IMR-90 (cell line): ENCODE measurements at regions not wholly inside any gene's neighbourhood (a gene's known extent, or its start where the extent isn't known, plus 50 kb on each side); places are given as distances from the start of the nearest gene placed in this dataset.

Source experiments
- ATAC-seq: fragments of 200-7000 bp; cut with Tn5 transposase; 2 replicates; pipeline ENCODE4 v1.9.1; 2020; ENCODE audit warnings: low read depth, mild to moderate bottlenecking, moderate library complexity
- BruUV-seq: library from RNA; stranded (reverse); fragments of 400-500 nt; replicated peaks from 2 replicates; lab custom pipeline; 2021; lab: Mats Ljungman, UMichigan
- CTCF ChIA-PET: fragments of 300-600 bp; formaldehyde crosslinking; extraction: SDS; loops from one replicate; lab custom pipeline; 2021; ENCODE audit warnings: antibody characterized with exemption; lab: Yijun Ruan, JAX
- POLR2A ChIA-PET: fragments of 300-600 bp; sonication (Branson Sonifier 250); formaldehyde crosslinking; loops from one replicate; lab custom pipeline; 2022; ENCODE audit warnings: antibody characterized with exemption; ENCODE audit not compliant: unreplicated experiment; lab: Charles Lee
- DNase-seq: peaks from one replicate; pipeline ENCODE4 v3.0.0; 2013
- H2AFZ ChIP-seq: replicated peaks from 2 replicates; pipeline ENCODE3; 2013; ENCODE audit warnings: low read length, mild to moderate bottlenecking; ENCODE audit not compliant: poor library complexity
- H2AK5ac ChIP-seq: 2 replicates; pipeline ENCODE4 v1.6.1; 2013; ENCODE audit warnings: low read depth, low read length, inconsistent platforms
- H2AK9ac ChIP-seq: replicated peaks from 2 replicates; pipeline ENCODE3; 2013; ENCODE audit warnings: mild to moderate bottlenecking, low read depth, low read length, moderate library complexity; ENCODE audit not compliant: poor library complexity
- H2BK120ac ChIP-seq: 2 replicates; pipeline ENCODE4 v1.6.1; 2013; ENCODE audit warnings: low read depth, low read length, inconsistent platforms
- H2BK15ac ChIP-seq: 3 replicates; pipeline ENCODE4 v1.6.1; 2013; ENCODE audit warnings: low read depth, low read length, inconsistent platforms
- H2BK20ac ChIP-seq: 2 replicates; pipeline ENCODE4 v1.6.1; 2013; ENCODE audit warnings: low read depth, mild to moderate bottlenecking, inconsistent platforms, low read length, moderate library complexity
- H2BK5ac ChIP-seq: 2 replicates; pipeline ENCODE4 v1.6.1; 2013; ENCODE audit warnings: mild to moderate bottlenecking, low read depth, low read length, inconsistent platforms; ENCODE audit not compliant: poor library complexity, severe bottlenecking
- H3K14ac ChIP-seq: replicated peaks from 2 replicates; pipeline ENCODE4 v1.6.1; 2013; ENCODE audit warnings: low read depth, low read length, inconsistent platforms
- H3K18ac ChIP-seq: 2 replicates; pipeline ENCODE4 v1.6.1; 2013; ENCODE audit warnings: low read depth, low read length, control low read depth
- H3K23ac ChIP-seq: 2 replicates; pipeline ENCODE4 v1.6.1; 2013; ENCODE audit warnings: low read depth, low read length, inconsistent platforms
- H3K27ac ChIP-seq: 2 replicates; pipeline ENCODE4 v1.5.1; 2013; ENCODE audit warnings: mild to moderate bottlenecking, control low read depth, low read length; ENCODE audit not compliant: insufficient read depth
- H3K27me3 ChIP-seq: 2 replicates; pipeline ENCODE4 v1.6.1; 2013; ENCODE audit warnings: low read length; ENCODE audit not compliant: control insufficient read depth, insufficient read depth
- H3K36me3 ChIP-seq: 2 replicates; pipeline ENCODE4 v1.6.1; 2013; ENCODE audit warnings: low read length, mixed read lengths; ENCODE audit not compliant: control insufficient read depth, insufficient read depth
- H3K4ac ChIP-seq: 2 replicates; pipeline ENCODE4 v1.6.1; 2013; ENCODE audit warnings: low read depth, low read length, inconsistent platforms
- H3K4me1 ChIP-seq: 2 replicates; pipeline ENCODE4 v1.6.1; 2013; ENCODE audit warnings: low read length, mixed read lengths; ENCODE audit not compliant: control insufficient read depth, insufficient read depth
- H3K4me2 ChIP-seq: 2 replicates; pipeline ENCODE4 v1.6.1; 2013; ENCODE audit warnings: low read depth, mild to moderate bottlenecking, control low read depth, low read length, moderate library complexity
- H3K4me3 ChIP-seq: 2 replicates; pipeline ENCODE4 v1.5.1; 2013; ENCODE audit warnings: low read depth, mild to moderate bottlenecking, control low read depth, low read length, moderate library complexity; ENCODE audit not compliant: insufficient read depth
- H3K56ac ChIP-seq: 2 replicates; pipeline ENCODE4 v1.6.1; 2013; ENCODE audit warnings: low read length, inconsistent platforms; ENCODE audit not compliant: insufficient read depth; ENCODE audit errors: extremely low read depth
- H3K79me1 ChIP-seq, 2 experiments: 2 replicates each; pipeline ENCODE4 v1.6.1; 2013; ENCODE audit warnings: low read length in 2 of 2, inconsistent platforms in 1 of 2, low read depth in 1 of 2
- H3K9ac ChIP-seq: 2 replicates; pipeline ENCODE4 v1.6.1; 2013; ENCODE audit warnings: low read depth, low read length, control low read depth
- H3K9me1 ChIP-seq: 2 replicates; pipeline ENCODE4 v1.6.1; 2013; ENCODE audit warnings: low read length, inconsistent platforms; ENCODE audit not compliant: insufficient read depth
- H3K9me3 ChIP-seq: 2 replicates; pipeline ENCODE4 v1.6.1; 2013; ENCODE audit warnings: low read length; ENCODE audit not compliant: control insufficient read depth, insufficient read depth
- H4K20me1 ChIP-seq: 2 replicates; pipeline ENCODE4 v1.6.1; 2013; ENCODE audit warnings: low read length, inconsistent platforms; ENCODE audit not compliant: insufficient read depth
- H4K5ac ChIP-seq: 2 replicates; pipeline ENCODE4 v1.6.1; 2013; ENCODE audit warnings: mild to moderate bottlenecking, low read depth, low read length, control low read depth
- H4K8ac ChIP-seq, 2 experiments: 2 replicates each; pipeline ENCODE4 v1.6.1; 2013; ENCODE audit warnings: low read depth in 2 of 2, low read length in 2 of 2, control low read depth in 1 of 2, inconsistent platforms in 1 of 2
- H4K91ac ChIP-seq: 2 replicates; pipeline ENCODE4 v1.6.1; 2013; ENCODE audit warnings: low read depth, low read length, inconsistent platforms; ENCODE audit not compliant: insufficient read depth
- BHLHE40 ChIP-seq: fragments of 150-350 bp; IDR thresholded peaks from 2 replicates; pipeline ENCODE4 v1.6.1; 2016; ENCODE audit warnings: mild to moderate bottlenecking, low read depth, low read length
- CEBPB ChIP-seq: IDR thresholded peaks from 2 replicates; pipeline ENCODE4 v1.6.1; 2012; ENCODE audit warnings: low read depth, low read length, improper control_type of control experiment
- CHD1 ChIP-seq: IDR thresholded peaks from 2 replicates; pipeline ENCODE4 v1.6.1; 2012; ENCODE audit warnings: low read depth, low read length, improper control_type of control experiment
- CTCF ChIP-seq: conservative IDR thresholded peaks from 2 replicates; pipeline ENCODE4 v1.5.1; 2012; ENCODE audit warnings: mild to moderate bottlenecking, low read depth, low read length, improper control_type of control experiment
- ELK1 ChIP-seq: fragments of 150-350 bp; IDR thresholded peaks from 2 replicates; pipeline ENCODE4 v1.6.1; 2016; ENCODE audit warnings: low read depth, mild to moderate bottlenecking, low read length, moderate library complexity, borderline replicate concordance
- FOS ChIP-seq: fragments of 150-350 bp; IDR thresholded peaks from 2 replicates; pipeline ENCODE4 v1.6.1; 2016; ENCODE audit warnings: low read depth, low read length
- MAFK ChIP-seq: IDR thresholded peaks from 2 replicates; pipeline ENCODE4 v1.6.1; 2012; ENCODE audit warnings: low read depth, low read length, improper control_type of control experiment
- MAZ ChIP-seq: IDR thresholded peaks from 2 replicates; pipeline ENCODE4 v1.6.1; 2012; ENCODE audit warnings: low read depth, mild to moderate bottlenecking, low read length, improper control_type of control experiment, moderate library complexity, borderline replicate concordance
- MXI1 ChIP-seq: IDR thresholded peaks from 2 replicates; pipeline ENCODE4 v1.6.1; 2012; ENCODE audit warnings: low read depth, mild to moderate bottlenecking, low read length, moderate library complexity, borderline replicate concordance
- NFE2L2 ChIP-seq: fragments of 150-350 bp; IDR thresholded peaks from 2 replicates; pipeline ENCODE4 v1.6.1; 2016; ENCODE audit warnings: low read depth, mild to moderate bottlenecking, low read length
- POLR2A ChIP-seq: IDR thresholded peaks from 2 replicates; pipeline ENCODE4 v1.6.1; 2012; ENCODE audit warnings: mild to moderate bottlenecking, low read depth, low read length
- RAD21 ChIP-seq: IDR thresholded peaks from 2 replicates; pipeline ENCODE4 v1.6.1; 2012; ENCODE audit warnings: low read length, improper control_type of control experiment
- RCOR1 ChIP-seq: IDR thresholded peaks from 2 replicates; pipeline ENCODE4 v1.6.1; 2012; ENCODE audit warnings: mild to moderate bottlenecking, low read length, improper control_type of control experiment; ENCODE audit not compliant: insufficient replicate concordance
- RFX5 ChIP-seq: IDR thresholded peaks from 2 replicates; pipeline ENCODE4 v1.8.0; 2012; ENCODE audit warnings: low read depth, mild to moderate bottlenecking, low read length, moderate library complexity
- SMC3 ChIP-seq: fragments of 150-350 bp; IDR thresholded peaks from 2 replicates; pipeline ENCODE4 v1.6.1; 2016; ENCODE audit warnings: low read depth, mild to moderate bottlenecking, antibody characterized with exemption, low read length, moderate library complexity
- USF2 ChIP-seq: fragments of 150-350 bp; IDR thresholded peaks from 2 replicates; pipeline ENCODE4 v1.6.1; 2017; ENCODE audit warnings: mild to moderate bottlenecking, antibody characterized with exemption, low read length, low read depth
- WGBS, 2 experiments: methylation state at CpG; one replicate each; pipeline versions ENCODE4 v1.1.5 to v1.1.7; 2013; ENCODE audit warnings: missing lambda C conversion rate in 2 of 2; ENCODE audit not compliant: insufficient read length in 1 of 2; ENCODE audit errors: extremely low coverage in 2 of 2; 5-methylcytosine and 5-hydroxymethylcytosine counted together
- dilution Hi-C: fragments of 300-500 bp; cut with HindIII; formaldehyde crosslinking; loops from one replicate; pipeline ENCODE4 v1.14.3; 2018; ENCODE audit warnings: low sequenced_read_pairs; ENCODE audit not compliant: unreplicated experiment
- in situ Hi-C: fragments of 300-500 bp; cut with MboI; formaldehyde crosslinking; loops from 3 replicates; pipeline ENCODE4 v1.14.3; 2019; ENCODE audit warnings: low sequenced_read_pairs, inconsistent platforms, mixed read lengths
- intact Hi-C: fragments of 100-400 bp; cut with micrococcal nuclease; formaldehyde crosslinking; loops from 2 replicates; pipeline ENCODE4 v1.10.0; 2022

- dilution Hi-C loops, result no loop called here
- WGBS, 2 experiments, result 34% methylated on average over 3 of the region's 6 CpGs; no CpG with 5 or more reads in 1 of the 2 experiments
- intact Hi-C loops, result no loop called here
- Histone ChIP-seq H3K18ac (no peak overlapping the region), H3K23ac (no peak overlapping the region), H2BK20ac (no peak overlapping the region), H2AK5ac (no peak overlapping the region), H3K14ac (no peak overlapping the region), H4K5ac (no peak overlapping the region), H2BK120ac (no peak overlapping the region), H4K20me1 (no peaks in the 10 kb centered on the region), H3K27me3 (no peaks in the 10 kb centered on the region), H4K91ac (no peak overlapping the region), H3K4ac (no peak overlapping the region), H4K8ac (no peak overlapping the region), H3K4me3 (no peak overlapping the region), H3K9me1 (no peaks in the 10 kb centered on the region), H3K79me1 (no peaks in the 10 kb centered on the region), H3K9ac (no peak overlapping the region), H2BK15ac (no peak overlapping the region), H3K4me1 (no peaks in the 10 kb centered on the region), H3K56ac (no peak overlapping the region), H3K36me3 (no peaks in the 10 kb centered on the region), H2AFZ (no peak overlapping the region), H3K27ac (no peak overlapping the region), H3K4me2 (no peak overlapping the region), H3K9me3 (no peaks in the 10 kb centered on the region), H2AK9ac (no peak overlapping the region), H2BK5ac (no peak overlapping the region)
- ChIA-PET POLR2A (no interaction called here), CTCF (no interaction called here)
- BruUV-seq, result no TSS peak
- in situ Hi-C loops, result no loop called here
- DNase-seq (no peak), ATAC-seq (no peak)
- TF ChIP-seq MAFK (no peak), NFE2L2 (no peak), SMC3 (no peak), RAD21 (no peak), RFX5 (no peak), CHD1 (no peak), MXI1 (no peak), MAZ (no peak), CTCF (no peak), POLR2A (no peak), CEBPB (no peak), ELK1 (no peak), USF2 (no peak), BHLHE40 (no peak), RCOR1 (no peak), FOS (no peak)
Observed at GRCh38 chr9:90044263-90044662, 439.5 kb downstream of the GADD45G start.
